ENCODE measurements at regions not wholly inside any gene's neighbourhood (a gene's known extent, or its start where the extent isn't known, plus 50 kb on each side); places are given as distances from the start of the nearest gene placed in this dataset.

GRCh38 chr2:2940061-2940460 is 437.6 kb downstream of the EIPR1 start:
- no peak for TF ChIP-seq GLIS3 (CRISPR knock-in tag; IDR thresholded peaks at IDR 0.05)
- no peak for TF ChIP-seq CREB5 (CRISPR knock-in tag; IDR thresholded peaks at IDR 0.05; ENCODE audit: low read depth)
- no peak for TF ChIP-seq ZNF565 (CRISPR knock-in tag; conservative IDR thresholded peaks at IDR 0.05; ENCODE audit: low read depth)
- no peak for TF ChIP-seq ISL1 (CRISPR knock-in tag; IDR thresholded peaks at IDR 0.05)
- TF ChIP-seq SNAI2 (CRISPR knock-in tag; IDR thresholded peaks at IDR 0.05) = no peak
- TF ChIP-seq ZFP30 (CRISPR knock-in tag; IDR thresholded peaks at IDR 0.05) = no peak
- no peak for TF ChIP-seq PPARA (CRISPR knock-in tag; IDR thresholded peaks at IDR 0.05; ENCODE audit: borderline replicate concordance)
- TF ChIP-seq ZNF70 (CRISPR knock-in tag; IDR thresholded peaks at IDR 0.05) = no peak
- TF ChIP-seq ZC3H10 (CRISPR knock-in tag; IDR thresholded peaks at IDR 0.05) = no peak
- no peak for TF ChIP-seq POU6F1 (CRISPR knock-in tag; IDR thresholded peaks at IDR 0.05; ENCODE audit: borderline replicate concordance, low read depth)
- TF ChIP-seq OSR1 (CRISPR knock-in tag; IDR thresholded peaks at IDR 0.05) = no peak
- no peak for TF ChIP-seq ZFP3 (CRISPR knock-in tag; IDR thresholded peaks at IDR 0.05)
- TF ChIP-seq CSDC2 (CRISPR knock-in tag; IDR thresholded peaks at IDR 0.05) = no peak
- TF ChIP-seq BACH2 (CRISPR knock-in tag; IDR thresholded peaks at IDR 0.05; ENCODE audit: borderline replicate concordance) = no peak
- ATAC-seq = no peak

GRCh38 chr2:2939078-2939795 is 438.4 kb downstream of the EIPR1 start:
- ATAC-seq = no peak
- TF ChIP-seq ZFP3 (CRISPR knock-in tag; IDR thresholded peaks at IDR 0.05) = no peak

- ATAC-seq = peak; percentile 52; the same call in 1 of the 3 replicates
- TF ChIP-seq TSHZ2 (CRISPR knock-in tag; IDR thresholded peaks at IDR 0.05) (peak; percentile 66; the same call in 1 of the 2 replicates), TCF4 (CRISPR knock-in tag; IDR thresholded peaks at IDR 0.05; ENCODE audit: borderline replicate concordance) (peak; percentile 35; the same call in 1 of the 2 replicates), CREB5 (CRISPR knock-in tag; IDR thresholded peaks at IDR 0.05; ENCODE audit: low read depth) (no peak), GLIS3 (CRISPR knock-in tag; IDR thresholded peaks at IDR 0.05) (no peak), ZNF565 (CRISPR knock-in tag; conservative IDR thresholded peaks at IDR 0.05; ENCODE audit: low read depth) (no peak)
Measured at GRCh38 chr2:2938481-2938880, 439.1 kb downstream of the EIPR1 start.

GRCh38 chr2:2935445-2936149 is 442.0 kb downstream of the EIPR1 start:
- ATAC-seq = no peak
- TF ChIP-seq OSR1 (CRISPR knock-in tag; IDR thresholded peaks at IDR 0.05) (no peak), BACH2 (CRISPR knock-in tag; IDR thresholded peaks at IDR 0.05; ENCODE audit: borderline replicate concordance) (no peak), SNAI2 (CRISPR knock-in tag; IDR thresholded peaks at IDR 0.05) (no peak), PATZ1 (CRISPR knock-in tag; IDR thresholded peaks at IDR 0.05; ENCODE audit: borderline replicate concordance) (no peak), GLIS3 (CRISPR knock-in tag; IDR thresholded peaks at IDR 0.05) (no peak), ZNF70 (CRISPR knock-in tag; IDR thresholded peaks at IDR 0.05) (no peak), TOX (CRISPR knock-in tag; IDR thresholded peaks at IDR 0.05; ENCODE audit: borderline replicate concordance) (no peak), ZNF565 (CRISPR knock-in tag; conservative IDR thresholded peaks at IDR 0.05; ENCODE audit: low read depth) (no peak), ZC3H10 (CRISPR knock-in tag; IDR thresholded peaks at IDR 0.05) (no peak), ARNTL (CRISPR knock-in tag; IDR thresholded peaks at IDR 0.05; ENCODE audit: borderline replicate concordance, low read depth) (no peak), PPARA (CRISPR knock-in tag; IDR thresholded peaks at IDR 0.05; ENCODE audit: borderline replicate concordance) (no peak), ZFP30 (CRISPR knock-in tag; IDR thresholded peaks at IDR 0.05) (no peak), CREB5 (CRISPR knock-in tag; IDR thresholded peaks at IDR 0.05; ENCODE audit: low read depth) (no peak), ZNF8 (CRISPR knock-in tag; IDR thresholded peaks at IDR 0.05) (no peak)

All from SK-N-SH treated with all-trans-retinoic acid at 6 μM for 48 hours (cell line).